ENCODE measurements at regions not wholly inside any gene's neighbourhood (a gene's known extent, or its start where the extent isn't known, plus 50 kb on each side); places are given as distances from the start of the nearest gene placed in this dataset.

- H2AFZ ChIP-seq (replicated peaks; ENCODE audit: low read length, poor library complexity): no peak overlapping the region
- WGBS, 2 experiments (ENCODE audit: extremely low coverage in 2 of 2, insufficient read length in 1 of 2): no CpG with 5 or more reads among the region's 3 CpGs
- H2BK15ac ChIP-seq (ENCODE audit: low read depth, low read length): no peak overlapping the region
- H2AK5ac ChIP-seq (ENCODE audit: low read depth, low read length): no peak overlapping the region
- H3K4me3 ChIP-seq (ENCODE audit: insufficient read depth, low read depth, low read length): no peak overlapping the region
- no peak overlapping the region for H4K91ac ChIP-seq (ENCODE audit: insufficient read depth, low read depth, low read length)
- no peak overlapping the region for H2AK9ac ChIP-seq (replicated peaks; ENCODE audit: low read depth, low read length, poor library complexity)
- H3K56ac ChIP-seq (ENCODE audit: extremely low read depth, insufficient read depth, low read length): no peak overlapping the region
- H3K4me2 ChIP-seq (ENCODE audit: low read depth, low read length): no peak overlapping the region
- H3K4ac ChIP-seq (ENCODE audit: low read depth, low read length): no peak overlapping the region
- no peaks in the 10 kb centered on the region for H3K9me1 ChIP-seq (ENCODE audit: insufficient read depth, low read length)
- no peak overlapping the region for H4K8ac ChIP-seq (ENCODE audit: low read depth in 2 of 2, low read length in 2 of 2)
- H3K27ac ChIP-seq (ENCODE audit: insufficient read depth, low read length): no peak overlapping the region
- intact Hi-C loops (cut with micrococcal nuclease) (no loop called here), in situ Hi-C loops (cut with MboI; ENCODE audit: low sequenced_read_pairs) (no loop called here), dilution Hi-C loops (cut with HindIII; ENCODE audit: low sequenced_read_pairs, unreplicated experiment) (no loop called here)
- no peak overlapping the region for H3K14ac ChIP-seq (replicated peaks; ENCODE audit: low read depth, low read length)
- H3K79me1 ChIP-seq (ENCODE audit: low read depth in 1 of 2, low read length in 2 of 2): no peaks in the 10 kb centered on the region
- no peaks in the 10 kb centered on the region for H3K36me3 ChIP-seq (ENCODE audit: control insufficient read depth, insufficient read depth, low read length)
- peaks cover 14% of the 10 kb centered on the region for H3K9me3 ChIP-seq (ENCODE audit: control insufficient read depth, insufficient read depth, low read length)
- H3K4me1 ChIP-seq (ENCODE audit: control insufficient read depth, insufficient read depth, low read length): no peaks in the 10 kb centered on the region
- ATAC-seq (ENCODE audit: low read depth) (no peak), DNase-seq (no peak)
- H3K9ac ChIP-seq (ENCODE audit: low read depth, low read length): no peak overlapping the region
- TF ChIP-seq POLR2A (IDR thresholded peaks at IDR 0.05; ENCODE audit: low read depth, low read length) (no peak), ELK1 (IDR thresholded peaks at IDR 0.05; ENCODE audit: borderline replicate concordance, low read depth, low read length) (no peak)
- no peaks in the 10 kb centered on the region for H3K27me3 ChIP-seq (ENCODE audit: control insufficient read depth, insufficient read depth, low read length)
- H2BK5ac ChIP-seq (ENCODE audit: low read depth, low read length, poor library complexity, severe bottlenecking): no peak overlapping the region
- H3K23ac ChIP-seq (ENCODE audit: low read depth, low read length): no peak overlapping the region
- CTCF ChIA-PET: interaction anchor here (1.1 kb wide), 1 partner anchor 12 kb away, joined by 3 read pairs; no protein-coding TSS in a partner anchor
- no peak overlapping the region for H4K5ac ChIP-seq (ENCODE audit: low read depth, low read length)
- no peaks in the 10 kb centered on the region for H4K20me1 ChIP-seq (ENCODE audit: insufficient read depth, low read length)
- H2BK20ac ChIP-seq (ENCODE audit: low read depth, low read length): no peak overlapping the region
- no peak overlapping the region for H2BK120ac ChIP-seq (ENCODE audit: low read depth, low read length)
- BruUV-seq (replicated peaks): no TSS peak
- no peak overlapping the region for H3K18ac ChIP-seq (ENCODE audit: low read depth, low read length)
- POLR2A ChIA-PET (ENCODE audit: unreplicated experiment): no interaction called here
Observed at GRCh38 chr4:189823591-189823990, 117.1 kb upstream of the FRG1 start.

Measured in IMR-90 (cell line).